ENCODE measurements at regions not wholly inside any gene's neighbourhood (a gene's known extent, or its start where the extent isn't known, plus 50 kb on each side); places are given as distances from the start of the nearest gene placed in this dataset.

DNA sequence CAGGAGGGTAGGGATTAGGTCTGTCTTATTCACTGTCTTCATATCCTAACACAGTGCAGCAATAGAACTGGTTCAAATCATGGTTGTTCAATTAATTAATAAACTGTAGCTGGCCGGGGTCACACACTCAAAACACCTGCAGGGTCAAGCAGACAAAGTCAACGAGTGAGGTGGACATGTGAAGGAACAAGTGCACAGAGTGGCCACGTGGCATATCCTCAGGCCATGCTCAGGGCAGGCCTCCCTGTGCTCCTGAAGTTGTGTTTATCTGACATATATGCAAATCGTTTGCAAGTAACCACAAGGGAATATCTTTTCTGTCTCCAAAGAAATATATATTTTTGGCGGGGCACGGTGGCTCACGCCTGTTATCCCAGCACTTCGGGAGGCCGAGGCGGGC is 98.5 kb upstream of the ZMIZ1 start:
- DNase-seq (ENCODE audit: extremely low read depth in 1 of 2, low read depth in 1 of 2), result no peak

DNA sequence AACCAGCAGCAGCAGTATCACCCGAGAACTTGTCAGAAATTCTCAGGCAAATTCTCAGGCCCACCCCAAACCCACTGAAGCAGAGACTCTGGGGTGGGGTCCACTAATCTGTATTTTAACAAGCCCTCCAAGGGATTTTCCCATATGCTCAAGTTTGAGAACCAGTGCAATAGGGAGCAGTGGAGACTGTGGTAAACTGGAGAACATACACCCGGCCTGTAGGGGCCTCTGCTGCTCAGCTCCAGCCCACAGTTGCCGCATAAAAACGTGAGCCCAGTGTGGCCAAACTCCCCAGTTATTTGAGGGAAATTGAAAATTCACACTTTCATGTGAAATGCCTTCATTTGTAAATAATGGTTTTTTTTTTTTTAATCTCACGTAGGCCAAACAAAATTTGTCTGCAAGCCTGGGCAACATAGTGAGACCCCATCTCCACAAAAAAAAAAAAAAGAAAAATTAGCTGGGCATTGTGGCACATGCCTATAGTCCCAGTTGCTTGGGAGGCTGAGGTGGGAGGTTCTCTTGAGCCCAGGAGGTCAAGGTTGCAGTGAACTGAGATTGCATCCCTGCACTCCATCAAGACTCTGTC is 97.6 kb upstream of the ZMIZ1 start:
- no peak for DNase-seq (ENCODE audit: extremely low read depth in 1 of 2, low read depth in 1 of 2)

DNA sequence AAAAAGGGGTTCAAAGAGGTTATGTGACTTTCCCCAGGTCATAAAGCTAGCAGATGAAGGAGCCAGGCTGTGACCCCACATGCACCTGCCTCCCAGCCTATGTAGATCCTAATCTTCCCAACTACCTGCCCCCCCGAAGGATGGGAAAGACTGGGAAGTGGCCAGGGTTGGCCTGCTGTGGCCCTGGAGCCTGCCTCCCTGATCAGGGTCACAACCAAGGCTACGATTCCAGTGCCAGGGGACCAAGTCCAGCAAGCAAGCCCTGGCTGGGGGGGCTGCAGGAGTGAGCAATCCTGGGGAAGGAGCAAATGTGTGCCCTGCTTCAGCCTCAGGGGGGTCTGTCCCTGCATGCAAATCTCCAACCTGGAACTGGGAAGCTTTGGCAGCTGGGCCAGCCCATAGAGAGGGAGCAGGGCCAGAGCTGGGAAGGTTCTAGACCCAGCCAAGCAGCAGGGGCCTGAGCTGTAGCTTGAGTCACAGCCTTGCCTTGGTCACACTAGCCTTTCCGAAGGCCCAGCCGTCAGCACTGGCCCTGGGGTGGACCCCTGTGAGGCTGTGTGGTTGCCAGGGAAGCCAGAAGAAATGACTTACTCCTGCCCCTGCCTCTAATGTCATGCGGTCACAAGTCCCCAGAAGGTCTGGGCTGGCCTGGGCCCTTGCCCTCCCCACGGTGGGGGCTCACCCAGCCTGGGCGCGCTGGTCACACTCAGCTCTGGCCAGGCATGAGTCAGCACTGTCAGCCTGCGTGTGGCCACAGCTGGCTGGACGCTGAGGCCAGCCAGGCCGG is 96.4 kb upstream of the ZMIZ1 start:
- DNase-seq (ENCODE audit: extremely low read depth in 1 of 2, low read depth in 1 of 2), result no peak

DNA sequence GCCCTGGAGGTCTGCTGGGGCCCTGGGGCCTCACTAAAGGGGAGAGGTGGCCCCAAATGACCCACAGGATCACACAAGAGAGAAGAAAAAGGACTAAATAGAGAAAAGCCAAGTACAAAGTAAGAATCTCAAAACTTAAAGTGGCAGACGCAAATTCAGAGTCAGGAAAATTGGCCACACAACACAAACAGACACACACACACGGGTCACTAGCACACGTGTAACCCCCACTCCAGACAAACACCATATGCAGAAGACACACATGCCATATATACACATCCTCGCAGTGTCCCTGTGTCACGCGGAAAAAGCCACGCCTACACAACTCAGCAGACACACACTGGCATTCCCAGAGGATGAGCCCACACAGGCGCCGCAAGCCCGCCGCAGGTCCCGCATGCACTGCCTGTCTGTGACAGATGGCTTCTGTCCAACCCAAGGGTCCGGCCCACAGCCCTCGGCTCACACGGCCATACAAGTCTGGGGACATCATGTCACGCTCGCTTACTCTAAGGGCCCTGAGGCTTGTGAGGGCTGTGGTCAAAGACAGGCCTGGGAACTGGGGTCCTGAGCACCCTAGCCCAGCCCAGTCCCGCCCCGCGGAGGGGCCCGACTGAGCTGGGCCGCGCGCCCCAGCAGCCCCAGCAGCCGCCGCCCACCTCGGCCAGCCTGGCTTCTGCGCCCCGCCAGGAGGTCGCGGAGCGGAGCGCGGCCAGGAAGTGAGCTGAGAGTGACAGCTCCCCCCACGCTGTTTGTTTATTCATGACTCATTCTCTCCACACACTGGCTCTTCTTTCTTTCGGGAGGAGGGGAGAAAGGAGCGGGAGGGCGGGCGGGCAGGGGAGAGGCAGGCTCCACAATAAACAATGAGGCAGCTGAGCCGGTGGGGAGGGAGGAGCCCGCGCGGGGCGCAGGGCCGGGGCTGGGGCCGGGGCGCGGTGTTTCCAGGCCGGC is 95.5 kb upstream of the ZMIZ1 start:
- peak; percentile 46 to 67 for DNase-seq (ENCODE audit: extremely low read depth in 1 of 2, low read depth in 1 of 2)

DNA sequence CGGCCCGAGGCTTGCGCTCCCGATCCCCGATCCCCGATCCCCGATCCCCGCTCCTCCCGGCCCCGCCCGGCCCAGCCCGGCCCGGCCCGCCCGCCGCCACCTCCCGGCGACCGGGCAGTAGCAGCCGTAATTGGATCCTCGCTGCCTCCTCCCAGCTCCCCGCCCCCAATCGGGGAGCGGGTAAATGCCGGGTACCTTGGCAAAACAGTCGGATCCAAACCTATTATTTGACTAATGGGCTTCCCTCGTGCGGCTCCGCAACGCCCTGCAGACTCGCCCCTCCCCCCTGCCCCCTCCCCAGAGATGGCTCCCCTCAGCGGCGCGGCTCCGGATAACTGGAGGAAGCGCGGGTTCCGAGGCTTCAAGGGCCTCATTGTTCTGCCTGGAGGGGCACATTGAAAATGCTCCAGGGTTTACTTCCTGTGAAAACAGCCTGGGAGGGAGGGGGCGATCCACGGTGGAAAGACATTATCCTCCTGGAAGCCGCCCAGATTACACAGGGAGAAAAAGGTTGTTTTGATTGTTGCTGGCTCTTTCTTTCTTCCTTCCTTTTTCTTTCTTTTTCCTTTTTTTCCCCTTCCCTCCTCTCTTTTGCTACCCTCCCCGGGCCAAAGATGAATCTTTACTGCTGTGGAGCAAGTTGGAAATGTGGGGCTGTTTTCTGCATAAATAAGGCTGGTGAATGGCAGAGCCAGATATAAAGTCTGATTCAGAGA is 94.7 kb upstream of the ZMIZ1 start:
- peak in 1 of 2 donors; percentile 23 for DNase-seq (ENCODE audit: extremely low read depth in 1 of 2, low read depth in 1 of 2)

DNA sequence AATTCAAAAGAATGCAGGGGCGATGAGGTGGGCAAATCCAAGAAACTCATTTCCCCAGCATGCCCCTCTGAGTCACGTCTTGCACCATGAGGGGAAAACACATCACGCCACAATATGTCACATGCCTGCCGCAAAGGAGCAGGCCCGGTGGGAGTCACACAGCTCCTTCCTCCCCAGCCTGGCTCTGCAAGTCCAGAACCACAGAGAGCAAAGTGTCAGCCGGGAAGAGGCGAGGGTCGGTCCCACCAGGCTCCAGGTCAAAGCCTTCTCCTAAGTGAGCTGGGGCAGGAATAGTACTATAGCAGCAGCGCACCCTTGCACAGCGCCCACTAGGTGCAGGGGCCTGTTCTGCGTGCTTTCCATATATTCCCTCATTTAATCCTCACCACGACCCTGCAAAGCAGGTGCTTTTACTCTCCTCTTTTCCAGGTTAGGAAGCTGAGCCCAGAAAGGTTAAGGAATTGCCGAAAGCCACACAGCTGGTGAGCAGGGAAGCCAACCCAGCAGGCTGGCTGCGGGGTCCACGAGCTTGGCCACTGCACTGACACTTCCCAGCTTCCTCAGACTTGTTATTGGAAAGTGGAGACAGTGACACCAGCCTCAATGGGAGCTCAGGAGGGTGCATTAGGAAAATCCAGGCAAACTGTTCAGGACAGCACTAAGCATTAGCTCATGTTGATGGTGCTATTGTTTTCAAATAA is 94.0 kb upstream of the ZMIZ1 start:
- DNase-seq (ENCODE audit: extremely low read depth in 1 of 2, low read depth in 1 of 2), result peak; percentile 49 to 84

DNA sequence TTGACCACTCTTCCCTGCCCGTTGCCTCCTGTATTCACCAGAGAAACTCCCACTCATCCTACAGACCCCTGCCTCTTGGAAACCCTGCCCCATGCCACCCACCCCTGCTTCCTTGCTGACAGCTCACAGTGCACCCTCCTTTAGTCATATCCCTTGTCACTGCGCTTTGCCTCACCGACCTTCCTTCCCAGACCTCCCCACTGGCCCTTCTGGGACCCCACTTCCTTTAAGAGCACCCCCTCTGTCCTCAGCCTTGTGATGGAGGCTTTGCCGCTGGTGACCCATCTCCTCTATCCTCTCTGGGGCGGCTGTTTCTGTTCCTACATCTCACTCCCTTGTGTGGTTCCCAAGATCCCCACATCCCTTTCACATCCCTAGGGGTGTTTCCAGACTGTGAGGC is 92.8 kb upstream of the ZMIZ1 start:
- no peak for DNase-seq (ENCODE audit: extremely low read depth in 1 of 2, low read depth in 1 of 2)

DNA sequence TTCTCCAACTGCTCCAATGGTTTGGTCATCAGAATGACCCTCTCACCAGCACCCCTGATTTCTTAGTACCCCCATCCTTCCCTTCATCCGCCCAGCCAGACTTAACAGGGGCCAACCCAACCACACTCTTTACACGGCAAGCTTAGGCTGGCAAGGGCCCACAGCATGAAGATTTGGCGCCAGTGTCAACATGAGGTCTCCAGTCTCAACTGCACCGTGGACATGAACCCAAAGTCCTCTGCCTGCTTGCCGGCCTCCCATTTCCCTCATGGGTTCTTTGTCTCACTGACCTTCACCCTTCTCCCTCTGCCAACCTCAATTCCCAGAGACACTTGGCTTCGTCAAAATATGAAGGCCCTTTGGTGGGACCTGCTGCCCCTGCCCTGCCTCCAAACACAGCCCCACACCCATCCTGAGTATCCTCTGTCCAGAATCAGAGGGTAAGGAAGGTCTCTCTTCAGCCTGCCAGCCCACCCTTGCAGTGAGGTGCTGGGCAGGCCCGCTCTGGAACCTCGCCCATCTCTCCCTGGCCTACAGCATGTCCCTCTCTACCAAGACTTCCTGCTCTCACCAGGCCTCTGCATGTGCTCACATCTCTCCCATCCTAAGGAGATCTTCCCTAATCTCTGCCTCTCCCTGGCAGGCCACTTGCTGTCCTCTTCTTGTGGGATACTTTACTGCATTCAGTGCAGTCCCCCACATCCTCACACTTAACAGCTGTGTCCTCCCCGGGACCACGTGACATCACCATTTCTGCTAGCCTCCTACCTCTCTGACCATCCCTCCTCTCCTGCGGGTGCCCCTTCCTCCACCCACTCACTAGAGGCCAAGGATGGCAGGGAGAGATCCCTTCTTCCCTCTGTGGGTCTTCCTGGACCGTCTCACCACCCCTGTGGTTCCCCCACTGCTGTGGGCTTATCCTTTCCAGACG is 91.7 kb upstream of the ZMIZ1 start:
- no peak for DNase-seq (ENCODE audit: extremely low read depth in 1 of 2, low read depth in 1 of 2)

DNA sequence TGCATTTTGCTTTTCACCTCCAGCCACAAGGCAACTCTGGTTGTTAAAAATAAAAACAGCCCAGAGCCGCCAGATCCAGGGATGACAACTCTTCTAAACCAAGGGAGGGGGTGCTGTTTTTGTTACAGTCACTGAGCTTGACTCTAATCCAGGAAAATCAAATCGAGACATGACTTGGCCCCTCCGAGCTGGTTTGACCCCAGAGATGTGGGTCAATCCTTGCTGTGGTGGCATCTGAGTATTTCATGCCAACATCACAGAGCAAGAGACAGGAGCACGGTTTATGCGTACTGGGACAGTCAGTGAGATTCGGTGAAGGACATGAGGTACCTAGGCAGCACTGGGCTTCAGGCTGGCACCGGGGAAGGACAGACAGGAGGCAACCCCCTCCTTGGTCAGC is 88.8 kb upstream of the ZMIZ1 start:
- DNase-seq (ENCODE audit: extremely low read depth in 1 of 2, low read depth in 1 of 2), result no peak

DNA sequence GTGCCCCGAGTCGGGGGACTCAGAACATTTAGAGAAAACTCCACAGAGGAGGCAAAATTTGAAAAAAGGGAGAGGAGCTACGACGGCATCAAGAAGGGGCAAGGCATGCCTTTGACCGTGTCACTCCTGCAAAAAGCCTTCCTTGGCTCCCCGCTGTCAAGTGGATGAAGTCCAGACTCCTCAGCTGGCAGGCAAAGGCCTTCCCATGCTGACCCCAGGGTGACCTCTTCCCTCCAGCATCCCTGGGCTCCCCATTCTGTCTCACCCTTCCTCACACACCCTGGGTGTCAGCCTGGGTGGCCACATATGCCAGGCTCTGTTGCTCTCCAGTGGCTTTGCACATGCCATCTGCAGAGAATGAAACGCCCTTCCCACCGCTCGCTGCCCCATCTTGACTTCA is 88.4 kb upstream of the ZMIZ1 start:
- no peak for DNase-seq (ENCODE audit: extremely low read depth in 1 of 2, low read depth in 1 of 2)

DNA sequence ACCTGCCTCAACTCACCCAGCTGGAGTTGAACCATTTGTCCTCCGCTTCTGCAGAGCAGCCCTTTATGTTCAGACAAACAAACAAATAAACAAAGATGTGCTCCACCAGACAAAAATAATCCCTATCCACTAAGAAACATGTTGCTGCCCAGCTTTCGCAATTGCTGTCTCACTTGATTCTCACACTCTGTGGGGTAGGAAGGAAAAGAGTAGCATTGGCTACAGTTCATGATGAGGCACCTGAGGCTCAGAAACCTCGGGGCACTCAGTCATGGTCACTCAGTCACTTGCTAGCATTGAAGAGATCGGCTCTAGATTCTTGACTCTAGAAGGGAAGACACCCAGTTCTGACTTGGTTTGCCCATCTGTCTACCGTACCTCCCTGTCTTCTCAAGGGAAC is 88.0 kb upstream of the ZMIZ1 start:
- DNase-seq (ENCODE audit: extremely low read depth in 1 of 2, low read depth in 1 of 2), result no peak

DNA sequence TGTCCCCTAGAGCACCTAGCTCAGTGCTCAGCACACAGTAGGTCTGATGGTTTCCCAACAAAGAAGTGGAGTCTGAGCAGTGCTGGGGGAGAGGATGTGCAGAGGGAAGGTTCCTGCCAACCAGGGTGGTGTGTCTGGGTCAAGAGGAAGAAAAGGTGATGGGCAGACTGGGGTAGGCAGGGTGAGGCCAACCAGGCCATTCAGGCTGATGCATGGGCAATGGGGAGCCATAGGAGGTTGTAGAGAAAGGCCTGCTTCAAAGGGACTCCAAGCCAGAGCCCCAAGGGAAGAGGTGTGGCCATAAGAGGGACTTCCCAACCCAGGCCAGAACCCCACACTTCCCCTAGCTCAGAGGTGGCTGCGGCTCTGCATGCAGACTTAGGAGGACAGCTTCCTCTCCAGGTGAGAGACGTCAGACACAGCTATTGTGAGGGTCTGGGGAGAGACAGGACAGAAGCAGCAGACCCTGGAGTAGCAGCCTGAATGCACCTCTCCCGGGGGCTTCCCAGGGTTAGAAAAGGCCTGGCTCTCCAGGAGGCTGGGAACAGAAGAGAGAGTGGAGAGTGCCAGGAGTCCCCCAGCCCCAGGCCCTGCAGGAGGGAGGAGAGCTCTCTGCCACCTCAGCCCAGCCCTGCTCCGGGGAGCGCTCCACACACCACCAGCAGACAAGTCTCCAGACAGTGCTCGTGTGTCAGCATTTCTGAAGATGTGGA is 87.4 kb upstream of the ZMIZ1 start:
- DNase-seq (ENCODE audit: extremely low read depth in 1 of 2, low read depth in 1 of 2), result no peak

DNA sequence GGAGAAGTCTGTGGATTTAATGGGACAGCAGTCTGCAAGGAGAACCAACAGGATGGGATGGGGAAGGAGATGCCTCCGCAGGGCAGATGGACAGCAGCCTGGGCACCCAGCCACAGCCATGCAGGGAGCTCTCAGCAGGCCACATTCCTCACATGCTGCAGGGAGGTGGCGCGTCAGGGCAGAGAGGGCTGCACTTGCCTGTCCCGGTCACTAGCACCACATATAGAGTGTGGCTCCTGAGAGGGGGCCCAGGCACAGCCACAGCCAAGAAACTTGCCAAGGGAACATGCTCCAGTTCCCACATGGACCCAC is 86.8 kb upstream of the ZMIZ1 start:
- no peak for DNase-seq (ENCODE audit: extremely low read depth in 1 of 2, low read depth in 1 of 2)

DNA sequence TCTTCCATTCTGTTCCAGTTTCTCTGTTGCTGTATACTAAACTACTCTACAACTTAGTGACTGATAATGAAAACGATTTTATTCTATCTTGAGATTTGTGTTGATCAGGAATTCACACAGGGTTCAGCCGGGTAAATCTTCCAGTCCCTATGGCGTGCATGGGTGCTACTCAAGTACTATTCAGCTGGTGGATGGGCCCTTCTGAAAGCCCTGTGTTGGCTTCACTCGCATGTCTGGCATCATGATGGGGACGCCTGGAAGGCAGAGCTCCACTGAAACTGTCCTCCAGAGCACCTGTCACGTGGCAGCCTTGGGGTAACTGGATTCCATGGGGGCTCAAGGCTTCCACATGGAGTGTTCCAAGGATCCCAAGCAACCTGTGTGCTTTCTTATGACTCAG is 86.0 kb upstream of the ZMIZ1 start:
- no peak for DNase-seq (ENCODE audit: extremely low read depth in 1 of 2, low read depth in 1 of 2)

DNA sequence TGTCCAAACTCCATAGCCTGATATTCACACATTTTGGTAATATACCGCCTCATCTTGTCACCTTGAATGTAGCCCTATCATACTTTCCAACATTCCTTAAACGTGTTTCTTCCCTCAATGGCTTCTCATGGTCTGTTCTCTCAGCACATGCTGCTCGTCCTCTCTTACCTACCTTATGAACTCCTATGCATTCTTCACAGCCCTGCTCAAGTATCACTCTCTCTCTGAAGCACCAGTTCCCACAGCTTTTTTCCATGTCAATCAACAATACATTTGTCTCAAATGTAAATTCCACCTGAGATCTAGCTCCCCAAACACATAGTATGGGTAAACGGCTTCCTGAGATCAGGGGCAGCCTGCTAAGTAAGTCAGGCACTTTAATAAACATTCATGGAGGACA is 85.2 kb upstream of the ZMIZ1 start:
- DNase-seq (ENCODE audit: extremely low read depth in 1 of 2, low read depth in 1 of 2), result no peak

DNA sequence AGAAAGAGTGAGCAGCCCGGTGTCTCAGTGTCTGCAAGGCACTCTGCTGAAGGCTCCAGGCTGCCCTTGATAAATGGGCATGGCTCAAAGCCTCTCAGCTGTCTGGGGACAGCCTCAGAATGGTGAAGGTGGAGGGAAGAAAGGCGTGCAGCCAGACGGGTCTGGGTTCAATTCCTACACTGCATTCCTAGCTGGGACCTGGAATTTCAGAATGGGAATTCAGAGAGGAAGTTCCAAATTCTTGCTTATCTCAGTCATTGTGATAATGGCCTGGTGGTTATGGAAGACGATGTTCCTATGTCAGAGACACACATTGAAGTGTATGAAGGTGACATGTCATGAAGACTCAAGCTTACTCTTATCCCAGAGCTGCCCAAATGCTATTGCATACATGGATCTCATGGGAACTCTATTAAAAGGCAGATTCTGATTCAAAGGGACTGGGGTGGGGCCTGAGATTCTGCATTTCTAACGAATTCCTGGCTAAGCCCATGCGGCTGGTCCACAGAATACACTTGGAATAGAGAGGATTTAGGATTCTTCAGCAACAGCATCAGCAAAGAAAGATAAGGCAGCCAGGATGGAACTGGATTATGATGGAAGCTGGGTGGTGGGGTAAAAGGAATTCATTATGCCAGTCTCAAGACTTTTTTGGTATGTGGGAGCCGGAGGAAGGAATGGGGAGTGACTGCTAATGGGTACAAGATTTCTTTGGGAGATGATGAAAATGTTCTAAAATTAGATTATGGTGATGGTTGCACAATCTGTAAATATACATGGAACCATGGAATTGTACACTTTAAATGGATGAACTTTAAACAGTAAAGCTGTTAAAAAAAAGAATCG is 82.6 kb upstream of the ZMIZ1 start:
- no peak for DNase-seq (ENCODE audit: extremely low read depth in 1 of 2, low read depth in 1 of 2)

DNA sequence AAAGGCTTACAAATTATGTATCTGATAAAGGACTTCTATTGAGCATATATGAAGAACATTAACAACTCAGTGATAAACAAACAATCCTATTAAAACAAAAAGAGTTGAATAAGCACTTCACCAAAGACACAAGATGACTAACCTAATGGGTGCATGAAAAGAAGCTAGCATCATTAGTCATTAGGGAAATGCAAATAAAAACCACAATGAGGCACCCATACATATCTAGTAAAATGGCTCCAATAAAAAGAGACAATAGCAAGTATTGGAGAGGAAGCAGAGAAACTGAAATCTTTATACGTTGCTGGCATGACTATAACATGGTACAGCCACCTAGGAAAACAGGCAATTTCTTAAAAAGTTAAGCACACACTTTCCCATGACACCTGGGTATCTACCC is 77.6 kb upstream of the ZMIZ1 start:
- no peak for DNase-seq (ENCODE audit: extremely low read depth in 1 of 2, low read depth in 1 of 2)

DNA sequence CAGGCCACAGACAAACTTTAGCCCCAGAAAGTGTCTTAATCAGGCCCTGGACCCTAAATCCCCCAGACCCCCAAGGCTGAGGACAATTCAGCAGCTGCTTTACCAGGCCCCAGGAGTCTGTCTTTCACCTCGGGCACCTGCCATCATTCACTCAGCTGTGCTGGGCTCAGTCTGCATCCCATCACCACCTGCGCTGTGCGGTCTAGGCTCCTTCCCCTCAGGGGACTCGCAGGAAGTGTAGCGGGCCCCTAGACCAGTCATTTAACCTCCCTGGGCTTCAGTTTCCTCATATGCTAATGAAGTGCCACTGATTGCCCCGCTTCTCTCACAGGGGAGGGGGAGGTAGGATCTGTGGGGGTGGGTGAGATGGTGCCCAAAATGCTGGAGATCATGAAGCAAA is 76.4 kb upstream of the ZMIZ1 start:
- no peak for DNase-seq (ENCODE audit: extremely low read depth in 1 of 2, low read depth in 1 of 2)

All from stimulated activated CD8-positive, alpha-beta memory T cell treated with anti-CD3 and anti-CD28 coated beads, Interleukin-7, amount 100 ng/mL, for 48 hours (primary cell).